Left ventricle myocardium inferior (tissue), 1 donor: ENCODE measurements at regions not wholly inside any gene's neighbourhood (a gene's known extent, or its start where the extent isn't known, plus 50 kb on each side); places are given as distances from the start of the nearest gene placed in this dataset.
"Not testable (repeated sequence)": the region's sequence is repeated elsewhere in the genome, so short reads cannot be mapped to it uniquely, and the experiment has no call there.

Experiments
- DNase-seq: peaks from one replicate; pipeline ENCODE4 v3.0.0-alpha.2; 2020
- H3K27ac ChIP-seq: fragments of 200-600 bp; replicated peaks from 2 replicates; pipeline ENCODE4 v1.8.0; 2021
- H3K27me3 ChIP-seq: fragments of 200-600 bp; 2 replicates; pipeline ENCODE4 v1.8.0; 2021; ENCODE audit warnings: low read depth
- H3K36me3 ChIP-seq: fragments of 200-600 bp; 2 replicates; pipeline ENCODE4 v1.8.0; 2021
- H3K4me1 ChIP-seq: fragments of 200-600 bp; 2 replicates; pipeline ENCODE4 v1.8.0; 2021
- H3K4me3 ChIP-seq: fragments of 200-600 bp; 2 replicates; pipeline ENCODE4 v1.8.0; 2021; ENCODE audit warnings: mild to moderate bottlenecking, moderate library complexity
- H3K9me3 ChIP-seq: fragments of 200-600 bp; replicated peaks from 2 replicates; pipeline ENCODE4 v1.8.0; 2021
- CTCF ChIP-seq: fragments of 200-600 bp; IDR thresholded peaks from 2 replicates; pipeline ENCODE4 v1.8.0; 2021; ENCODE audit warnings: antibody characterized with exemption, mild to moderate bottlenecking, borderline replicate concordance
- intact Hi-C: fragments of 100-400 bp; cut with micrococcal nuclease; formaldehyde crosslinking; loops from one replicate; pipeline ENCODE4 v1.11.0; 2022
- donor health status: DM: no; HTN: yes; CAD: no; lungs with severe emphysema.

- no peaks in the 10 kb centered on the region for H3K9me3 ChIP-seq
- H3K36me3 ChIP-seq = no peaks in the 10 kb centered on the region
- intact Hi-C loops = no loop called here
- DNase-seq = no peak
- no peak overlapping the region for H3K27ac ChIP-seq
- no peak overlapping the region for H3K4me3 ChIP-seq
- TF ChIP-seq CTCF = no peak
- H3K4me1 ChIP-seq = peaks cover 3% of the 10 kb centered on the region
- no peaks in the 10 kb centered on the region for H3K27me3 ChIP-seq
These were observed 301.9 kb upstream of the SGK1 start for GRCh38 chr6:134619789-134620188.

- no peaks in the 10 kb centered on the region for H3K27me3 ChIP-seq
- no peak overlapping the region for H3K27ac ChIP-seq
- no peaks in the 10 kb centered on the region for H3K36me3 ChIP-seq
- peaks cover 3% of the 10 kb centered on the region for H3K4me1 ChIP-seq
- intact Hi-C loops = no loop called here
- no peak overlapping the region for H3K4me3 ChIP-seq
- no peaks in the 10 kb centered on the region for H3K9me3 ChIP-seq
- no peak for TF ChIP-seq CTCF
- DNase-seq = no peak
These were observed 301.2 kb upstream of the SGK1 start for GRCh38 chr6:134619077-134619476.

GRCh38 chr6:134614606-134615485 lies 296.9 kb upstream of the SGK1 start:
- intact Hi-C loops = no loop called here
- Histone ChIP-seq H3K4me3 (no peak overlapping the region), H3K27ac (no peak overlapping the region), H3K27me3 (no peaks in the 10 kb centered on the region), H3K9me3 (no peaks in the 10 kb centered on the region), H3K36me3 (no peaks in the 10 kb centered on the region), H3K4me1 (peaks cover 6% of the 10 kb centered on the region)
- no peak for TF ChIP-seq CTCF
- no peak for DNase-seq

- DNase-seq, intact Hi-C loops, H3K27ac ChIP-seq, H3K27me3 ChIP-seq, H3K4me1 ChIP-seq, H3K4me3 ChIP-seq, H3K36me3 ChIP-seq, H3K9me3 ChIP-seq: not testable (repeated sequence)
These were observed 294.2 kb upstream of the SGK1 start for GRCh38 chr6:134612128-134612527.

GRCh38 chr6:134610411-134610810 lies 292.5 kb upstream of the SGK1 start:
- Histone ChIP-seq H3K27me3 (no peaks in the 10 kb centered on the region), H3K4me1 (peaks cover 9% of the 10 kb centered on the region), H3K36me3 (no peaks in the 10 kb centered on the region), H3K27ac (no peak overlapping the region), H3K9me3 (no peaks in the 10 kb centered on the region), H3K4me3 (no peak overlapping the region)
- no peak for DNase-seq
- no peak for TF ChIP-seq CTCF
- intact Hi-C loops = no loop called here

- intact Hi-C loops = no loop called here
- DNase-seq = no peak
- Histone ChIP-seq H3K9me3 (no peaks in the 10 kb centered on the region), H3K4me1 (peaks cover 9% of the 10 kb centered on the region), H3K27ac (no peak overlapping the region), H3K4me3 (no peak overlapping the region), H3K36me3 (no peaks in the 10 kb centered on the region), H3K27me3 (no peaks in the 10 kb centered on the region)
- no peak for TF ChIP-seq CTCF
These were observed 291.9 kb upstream of the SGK1 start for GRCh38 chr6:134609716-134610261.
